HEK293 (cell line): ENCODE measurements at regions not wholly inside any gene's neighbourhood (a gene's known extent, or its start where the extent isn't known, plus 50 kb on each side); places are given as distances from the start of the nearest gene placed in this dataset.

Experiments
- ZFHX2 ChIP-seq: fragments of 450-650 bp; formaldehyde crosslinking; conservative IDR thresholded peaks from 2 replicates; pipeline ENCODE4 v1.5.1; 2016; ENCODE audit warnings: missing biosample characterization, missing genetic modification characterization
- ZNF560 ChIP-seq: fragments of 450-650 bp; formaldehyde crosslinking; IDR thresholded peaks from 2 replicates; pipeline ENCODE4 v1.5.1; 2017; ENCODE audit warnings: missing biosample characterization, missing genetic modification characterization, borderline replicate concordance
- ZNF785 ChIP-seq: fragments of 450-650 bp; formaldehyde crosslinking; IDR thresholded peaks from 2 replicates; pipeline ENCODE4 v1.5.1; 2016; ENCODE audit warnings: missing biosample characterization, missing genetic modification characterization

DNA sequence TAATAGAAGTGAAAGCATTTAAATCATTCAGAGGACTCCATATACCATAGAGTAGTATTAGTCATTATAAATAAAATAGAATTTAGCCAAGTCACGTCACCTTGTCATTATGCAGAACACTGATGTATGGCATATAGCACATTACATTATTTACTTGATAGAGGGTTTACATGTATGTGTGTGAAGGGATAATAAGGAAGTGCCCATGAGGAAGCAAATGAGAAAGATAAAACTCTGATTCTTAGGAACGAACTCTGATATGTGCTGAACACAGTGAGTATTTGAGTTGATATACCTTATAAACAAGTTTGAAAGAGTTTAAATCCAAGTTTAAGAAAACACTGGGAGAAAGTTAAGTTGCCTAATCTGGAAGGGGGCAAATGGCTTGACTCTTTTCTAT is 160.5 kb upstream of the NDST3 start:
- TF ChIP-seq ZNF785 (no peak), ZFHX2 (tag by site-specific recombination) (no peak), ZNF560 (tag by site-specific recombination) (no peak)
